Endothelial cell of umbilical vein (primary cell): ENCODE measurements at regions not wholly inside any gene's neighbourhood (a gene's known extent, or its start where the extent isn't known, plus 50 kb on each side); places are given as distances from the start of the nearest gene placed in this dataset.

Experiments used
- BruUV-seq: library from RNA; stranded (reverse); fragments of 400-500 nt; replicated peaks from 2 replicates; lab custom pipeline; 2021; lab: Mats Ljungman, UMichigan
- CTCF ChIA-PET: fragments of 300-600, 350-600 bp; sonication (Branson Sonifier 250); formaldehyde crosslinking; loops from one replicate; lab custom pipeline; 2021; ENCODE audit warnings: antibody characterized with exemption, inconsistent platforms; lab: Charles Lee
- POLR2A ChIA-PET: fragments of 300-600, 350-600 bp; sonication (Branson Sonifier 250); formaldehyde crosslinking; loops from one replicate; lab custom pipeline; 2021; ENCODE audit warnings: antibody characterized with exemption, inconsistent platforms; lab: Charles Lee
- DNase-seq: peaks from one replicate; pipeline ENCODE4 v3.0.0-alpha.2; 2011; ENCODE audit warnings: low read depth, low spot score
- FAIRE-seq: peaks from 2 replicates; lab custom pipeline; 2011; peaks lifted over from hg19 to GRCh38; lab: Jason Lieb, UNC
- H2AFZ ChIP-seq: 2 replicates; pipeline ENCODE4 v1.6.0; 2012; ENCODE audit warnings: low read depth, low read length, control low read depth, inconsistent platforms
- H3K27ac ChIP-seq: 2 replicates; pipeline ENCODE4 v1.5.1; 2011; ENCODE audit warnings: low read depth, mild to moderate bottlenecking, control low read depth, low read length, moderate library complexity; ENCODE audit not compliant: insufficient read depth
- H3K27me3 ChIP-seq, 2 experiments: 2 replicates each; pipeline versions ENCODE4 v1.6.0 to v1.6.1; 2011; ENCODE audit warnings: low read length in 2 of 2, mixed read lengths in 1 of 2; ENCODE audit not compliant: control insufficient read depth in 2 of 2, insufficient read depth in 2 of 2
- H3K36me3 ChIP-seq, 2 experiments: 2 replicates in 1 of 2; 3 replicates in 1 of 2; pipeline ENCODE4 v1.5.1; 2011; ENCODE audit warnings: low read length in 2 of 2, mild to moderate bottlenecking in 1 of 2, moderate library complexity in 1 of 2; ENCODE audit not compliant: control insufficient read depth in 2 of 2, insufficient read depth in 2 of 2; ENCODE audit errors: extremely low read depth in 1 of 2
- H3K4me1 ChIP-seq: 3 replicates; pipeline ENCODE4 v1.5.1; 2011; ENCODE audit warnings: mild to moderate bottlenecking, low read length; ENCODE audit not compliant: control insufficient read depth, insufficient read depth; ENCODE audit errors: extremely low read depth
- H3K4me2 ChIP-seq: 2 replicates; pipeline ENCODE4 v1.6.1; 2011; ENCODE audit warnings: low read length, control low read depth, mixed read lengths; ENCODE audit not compliant: insufficient read depth
- H3K4me3 ChIP-seq, 3 experiments: fragments of 200-600 bp in 1 of 3; sonication (generic), shearing (Covaris generic) in 1 of 3; replicated peaks in 1 of 3; 2 replicates each; pipeline ENCODE4 v1.5.1; 2011 to 2016; ENCODE audit warnings: control low read depth in 3 of 3, low read length in 3 of 3, mild to moderate bottlenecking in 2 of 3, inconsistent platforms in 1 of 3, low read depth in 1 of 3, moderate library complexity in 1 of 3; ENCODE audit not compliant: insufficient read depth in 1 of 3
- H3K79me2 ChIP-seq: 2 replicates; pipeline ENCODE4 v1.6.0; 2012; ENCODE audit warnings: low read length, inconsistent platforms; ENCODE audit not compliant: control insufficient read depth, insufficient read depth
- H3K9ac ChIP-seq: replicated peaks from 2 replicates; pipeline ENCODE3; 2011; ENCODE audit warnings: low read length, control low read depth; ENCODE audit not compliant: insufficient read depth; ENCODE audit errors: extremely low read depth
- H3K9me1 ChIP-seq: replicated peaks from 3 replicates; pipeline ENCODE4 v1.6.0; 2011; ENCODE audit warnings: mild to moderate bottlenecking, low read length; ENCODE audit not compliant: control insufficient read depth, insufficient read depth; ENCODE audit errors: extremely low read depth
- H3K9me3 ChIP-seq: replicated peaks from 2 replicates; pipeline ENCODE4 v1.5.1; 2012; ENCODE audit warnings: low read length, inconsistent platforms; ENCODE audit not compliant: control insufficient read depth, insufficient read depth
- H4K20me1 ChIP-seq: replicated peaks from 2 replicates; pipeline ENCODE3; 2011; ENCODE audit warnings: mild to moderate bottlenecking, low read length; ENCODE audit not compliant: control insufficient read depth, insufficient read depth; ENCODE audit errors: extremely low read depth
- EZH2 ChIP-seq: IDR thresholded peaks from 2 replicates; pipeline ENCODE4 v1.6.1; 2012; ENCODE audit warnings: borderline replicate concordance, low read depth, mild to moderate bottlenecking, moderate library complexity, low read length, inconsistent platforms; ENCODE audit not compliant: severe bottlenecking
- FOS ChIP-seq: IDR thresholded peaks from 2 replicates; pipeline ENCODE4 v1.6.1; 2011; ENCODE audit warnings: mild to moderate bottlenecking, low read length, moderate library complexity, borderline replicate concordance; ENCODE audit not compliant: insufficient read depth
- GATA2 ChIP-seq: IDR thresholded peaks from 2 replicates; pipeline ENCODE4 v1.7.0; 2011; ENCODE audit warnings: low read depth, mild to moderate bottlenecking, moderate library complexity, mixed read lengths, low read length; ENCODE audit not compliant: insufficient read length, insufficient read depth
- JUN ChIP-seq: IDR thresholded peaks from 2 replicates; pipeline ENCODE4 v1.6.1; 2011; ENCODE audit warnings: borderline replicate concordance, low read depth; ENCODE audit not compliant: insufficient read length, insufficient read depth
- MYC ChIP-seq: IDR thresholded peaks from one replicate; pipeline ENCODE4 v1.6.1; 2011; ENCODE audit warnings: mild to moderate bottlenecking, low read depth, low read length
- POLR2A ChIP-seq: IDR thresholded peaks from 2 replicates; pipeline ENCODE4 v1.6.1; 2012; ENCODE audit warnings: low read depth, mild to moderate bottlenecking, control low read depth, low read length
- POLR2AphosphoS5 ChIP-seq: IDR thresholded peaks from 2 replicates; pipeline ENCODE4 v1.6.1; 2012; ENCODE audit warnings: low read depth, mild to moderate bottlenecking, control low read depth, low read length, moderate library complexity; ENCODE audit not compliant: insufficient read depth
- dilution Hi-C: fragments of 300-500 bp; cut with MboI; formaldehyde crosslinking; loops from one replicate; pipeline ENCODE4 v1.15.0; 2019; ENCODE audit warnings: low sequenced_read_pairs; ENCODE audit not compliant: extremely low pct_ligation_motif_present
- intact Hi-C: fragments of 100-400 bp; cut with micrococcal nuclease; formaldehyde crosslinking; loops from one replicate; pipeline ENCODE4 v1.10.0; 2022
- TF ChIP-seq, protein P1 (sequence below), 2 donors: IDR thresholded peaks; 1 replicate in 1 of 2; 2 replicates in 1 of 2; pipeline ENCODE4 v1.5.1; 2011; ENCODE audit warnings: low read length in 2 of 2, mild to moderate bottlenecking in 2 of 2, moderate library complexity in 2 of 2, control low read depth in 1 of 2, inconsistent platforms in 1 of 2, low read depth in 1 of 2; ENCODE audit not compliant: insufficient read depth in 1 of 2; ENCODE audit errors: extremely low read depth in 1 of 2
- TF ChIP-seq, protein P2 (sequence below): IDR thresholded peaks from 2 replicates; pipeline ENCODE4 v1.6.1; 2011; ENCODE audit not compliant: insufficient read depth, insufficient read length

DNA sequence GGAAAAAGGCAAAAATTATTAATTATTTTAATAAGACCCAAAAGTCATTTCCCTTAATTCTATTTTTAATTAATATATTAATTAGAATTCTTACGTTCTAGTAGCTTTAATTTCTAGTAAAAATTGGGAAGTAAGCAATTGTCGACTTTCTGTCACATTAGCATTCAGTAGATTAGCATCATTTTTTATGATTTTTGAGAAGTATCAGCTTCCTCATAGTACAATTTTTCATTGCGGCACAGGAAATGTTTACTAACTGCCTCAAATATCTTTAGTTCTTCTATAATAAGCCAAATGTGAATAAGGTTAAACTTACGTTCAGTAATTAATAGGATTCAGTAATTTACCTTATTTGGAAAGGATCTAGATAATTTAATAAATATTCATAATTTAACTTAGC is 687.4 kb downstream of the EPM2A start:
- POLR2A ChIA-PET = no interaction called here
- Histone ChIP-seq H3K79me2 (no peaks in the 10 kb centered on the region), H3K36me3 (no peaks in the 10 kb centered on the region), H2AFZ (no peak overlapping the region), H3K4me3 (no peak overlapping the region), H3K27me3 (no peaks in the 10 kb centered on the region), H3K9me3 (no peaks in the 10 kb centered on the region), H4K20me1 (no peaks in the 10 kb centered on the region), H3K9ac (no peak overlapping the region), H3K4me2 (no peak overlapping the region), H3K27ac (no peak overlapping the region), H3K9me1 (peaks cover 4% of the 10 kb centered on the region), H3K4me1 (peaks cover 10% of the 10 kb centered on the region)
- no TSS peak for BruUV-seq
- dilution Hi-C loops (no loop called here), intact Hi-C loops (loop anchor here (10.0 kb wide), 1 partner anchor 657 kb away; no protein-coding TSS in a partner anchor)
- no peak for TF ChIP-seq POLR2A
- TF ChIP-seq JUN = no peak
- no peak for TF ChIP-seq MYC
- TF ChIP-seq, protein P1, sequence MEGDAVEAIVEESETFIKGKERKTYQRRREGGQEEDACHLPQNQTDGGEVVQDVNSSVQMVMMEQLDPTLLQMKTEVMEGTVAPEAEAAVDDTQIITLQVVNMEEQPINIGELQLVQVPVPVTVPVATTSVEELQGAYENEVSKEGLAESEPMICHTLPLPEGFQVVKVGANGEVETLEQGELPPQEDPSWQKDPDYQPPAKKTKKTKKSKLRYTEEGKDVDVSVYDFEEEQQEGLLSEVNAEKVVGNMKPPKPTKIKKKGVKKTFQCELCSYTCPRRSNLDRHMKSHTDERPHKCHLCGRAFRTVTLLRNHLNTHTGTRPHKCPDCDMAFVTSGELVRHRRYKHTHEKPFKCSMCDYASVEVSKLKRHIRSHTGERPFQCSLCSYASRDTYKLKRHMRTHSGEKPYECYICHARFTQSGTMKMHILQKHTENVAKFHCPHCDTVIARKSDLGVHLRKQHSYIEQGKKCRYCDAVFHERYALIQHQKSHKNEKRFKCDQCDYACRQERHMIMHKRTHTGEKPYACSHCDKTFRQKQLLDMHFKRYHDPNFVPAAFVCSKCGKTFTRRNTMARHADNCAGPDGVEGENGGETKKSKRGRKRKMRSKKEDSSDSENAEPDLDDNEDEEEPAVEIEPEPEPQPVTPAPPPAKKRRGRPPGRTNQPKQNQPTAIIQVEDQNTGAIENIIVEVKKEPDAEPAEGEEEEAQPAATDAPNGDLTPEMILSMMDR (IDR thresholded peaks at IDR 0.05; ENCODE audit: extremely low read depth in 1 of 2, insufficient read depth in 1 of 2, low read depth in 1 of 2, low read length in 2 of 2) = no peak
- TF ChIP-seq, protein P2, sequence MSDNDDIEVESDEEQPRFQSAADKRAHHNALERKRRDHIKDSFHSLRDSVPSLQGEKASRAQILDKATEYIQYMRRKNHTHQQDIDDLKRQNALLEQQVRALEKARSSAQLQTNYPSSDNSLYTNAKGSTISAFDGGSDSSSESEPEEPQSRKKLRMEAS = no peak
- TF ChIP-seq POLR2AphosphoS5 = no peak
- no peak for TF ChIP-seq EZH2
- no peak for TF ChIP-seq GATA2
- no peak for TF ChIP-seq FOS
- no peak for FAIRE-seq
- CTCF ChIA-PET = interaction anchor here (0.6 to 1.5 kb wide), 3 partner anchors 9 to 625 kb away, joined by 3 to 5 read pairs (median 3); no protein-coding TSS in a partner anchor
- no peak for DNase-seq
